ENCODE measurements at regions not wholly inside any gene's neighbourhood (a gene's known extent, or its start where the extent isn't known, plus 50 kb on each side); places are given as distances from the start of the nearest gene placed in this dataset.

GRCh38 chr6:7489376-7489775, 52.1 kb upstream of the DSP start:
- TF ChIP-seq CTCF (conservative IDR thresholded peaks at IDR 0.05) (no peak), EZH2 (IDR thresholded peaks at IDR 0.05; ENCODE audit: low read depth) (no peak)
